EL (cell line): ENCODE measurements at regions not wholly inside any gene's neighbourhood (a gene's known extent, or its start where the extent isn't known, plus 50 kb on each side); places are given as distances from the start of the nearest gene placed in this dataset.
A peak's percentile ranks its signal among the peaks of the same experiment; 100 is the strongest.
"Not testable (repeated sequence)": the region's sequence is repeated elsewhere in the genome, so short reads cannot be mapped to it uniquely, and the experiment has no call there.

Source experiments
- DNase-seq: peaks from one replicate; pipeline ENCODE4 v3.0.0-alpha.2; 2016

GRCh38 chr9:72471096-72471495 is 50.3 kb upstream of the TMC1 start:
- DNase-seq: no peak

- no peak for DNase-seq
Observed at GRCh38 chr9:72467766-72468738, 53.4 kb upstream of the TMC1 start.

GRCh38 chr9:72465593-72465984 is 55.8 kb upstream of the TMC1 start:
- DNase-seq: no peak

DNA sequence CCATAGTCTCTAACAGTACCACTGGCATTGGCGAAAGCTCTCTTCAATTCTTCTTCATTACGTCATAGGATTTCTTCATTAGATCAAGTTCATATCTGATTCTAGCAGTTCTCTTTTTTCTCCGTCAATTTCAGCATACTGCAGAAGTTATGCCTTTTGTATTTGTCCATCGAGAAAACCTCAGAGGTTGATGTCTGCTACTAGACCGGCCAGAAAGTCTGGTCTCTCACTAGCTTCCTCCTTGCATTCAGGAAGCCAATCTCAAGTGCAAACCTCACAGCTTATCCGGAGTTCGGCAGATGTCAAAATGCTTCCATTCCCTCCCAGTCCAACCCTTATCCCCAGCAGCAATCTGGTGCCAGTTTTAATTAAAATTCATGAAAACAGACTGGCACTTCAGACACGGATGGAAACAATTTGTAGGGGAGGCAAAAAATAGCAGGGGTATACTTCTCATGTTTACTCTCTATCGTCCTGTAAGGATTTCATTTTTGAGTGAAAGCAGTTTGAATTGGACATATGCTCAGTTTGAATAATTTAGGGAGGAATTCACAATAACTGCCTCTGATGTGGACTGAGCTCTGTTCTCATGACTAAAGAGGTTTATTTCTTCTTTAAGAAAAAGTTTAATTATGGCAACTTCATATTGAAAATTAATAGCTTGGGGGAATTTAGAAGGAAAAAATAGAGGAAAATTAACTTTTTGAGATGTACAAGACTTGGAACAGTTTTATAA is 56.4 kb upstream of the TMC1 start:
- no peak for DNase-seq

DNA sequence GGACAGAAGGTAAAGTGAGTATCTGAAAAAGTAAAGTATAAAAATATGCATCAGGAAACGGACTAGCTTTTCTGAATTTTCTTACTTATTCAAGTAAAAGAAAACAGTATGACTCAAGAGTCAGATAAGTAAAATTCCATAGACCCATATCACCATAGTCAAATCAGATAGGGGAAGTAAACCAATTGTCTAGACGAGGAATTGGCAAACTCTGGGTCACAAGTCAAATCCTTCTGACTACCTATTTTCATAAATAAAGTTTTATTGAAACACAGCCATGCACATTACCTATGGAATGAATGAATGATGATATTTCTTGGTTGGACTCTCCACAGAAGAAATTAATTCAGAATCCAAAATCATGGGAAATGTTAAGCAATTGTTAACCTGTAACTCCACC is 59.1 kb upstream of the TMC1 start:
- peak; percentile 49 for DNase-seq

GRCh38 chr9:72460342-72461312 is 60.8 kb upstream of the TMC1 start:
- DNase-seq: no peak

DNA sequence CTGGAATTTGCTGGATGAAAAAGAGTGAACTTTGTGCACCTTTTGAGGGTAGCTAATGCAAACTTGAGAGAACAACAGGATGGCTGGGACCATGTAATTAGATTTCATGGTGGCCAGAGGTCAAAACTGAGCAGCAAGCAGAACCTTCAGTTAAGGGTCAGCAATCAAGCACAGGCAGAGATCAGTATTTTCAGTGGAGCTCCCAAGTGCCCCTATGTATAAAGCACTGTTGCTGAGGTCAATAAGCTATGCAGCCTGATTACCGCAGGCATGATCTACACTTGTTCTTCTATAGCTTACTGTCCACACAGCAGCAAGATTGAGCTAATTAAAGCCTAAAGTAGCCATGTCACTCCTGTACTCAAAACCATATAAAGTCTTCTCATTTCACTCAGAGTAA is 62.1 kb upstream of the TMC1 start:
- DNase-seq: no peak

DNA sequence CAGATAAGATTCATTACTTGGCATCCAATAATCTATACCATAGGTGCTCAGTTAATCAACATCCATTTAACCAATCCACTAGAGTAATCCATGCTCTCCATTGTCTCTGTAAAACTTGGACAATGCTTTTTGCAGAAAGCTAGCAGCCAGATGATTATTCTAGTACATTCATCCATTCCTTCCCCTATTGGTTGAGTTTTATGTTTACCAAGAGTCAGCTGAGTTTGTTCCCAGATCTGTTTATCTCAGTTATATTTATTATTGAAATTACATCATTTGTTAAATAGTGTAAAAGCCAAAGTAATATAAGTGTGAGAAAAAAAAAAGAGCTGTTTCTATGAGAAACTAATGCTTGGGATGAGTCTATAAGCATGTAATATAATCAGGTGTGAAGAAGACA is 63.3 kb upstream of the TMC1 start:
- DNase-seq: no peak

DNA sequence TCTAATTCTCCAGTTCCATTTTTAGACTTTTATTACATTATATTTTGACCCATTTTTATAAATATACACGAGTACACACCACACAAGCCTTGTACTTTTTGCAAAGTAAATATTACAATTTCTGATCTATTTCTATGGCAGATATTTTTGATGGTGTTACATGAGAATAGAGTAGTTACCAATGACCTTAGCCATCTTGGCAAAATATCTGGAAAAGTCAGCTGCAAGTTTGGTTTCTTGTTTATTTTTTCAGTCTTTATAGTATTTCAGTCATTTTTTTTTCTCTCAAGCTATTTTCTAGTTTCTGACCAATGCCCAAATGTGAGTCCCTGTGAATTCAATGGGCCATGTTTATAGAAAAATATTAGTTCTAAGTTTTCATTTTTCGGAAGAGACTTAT is 64.0 kb upstream of the TMC1 start:
- no peak for DNase-seq

- DNase-seq: no peak
Observed at GRCh38 chr9:72454871-72455491, 66.4 kb upstream of the TMC1 start.

GRCh38 chr9:72453797-72454196 is 67.6 kb upstream of the TMC1 start:
- no peak for DNase-seq

DNA sequence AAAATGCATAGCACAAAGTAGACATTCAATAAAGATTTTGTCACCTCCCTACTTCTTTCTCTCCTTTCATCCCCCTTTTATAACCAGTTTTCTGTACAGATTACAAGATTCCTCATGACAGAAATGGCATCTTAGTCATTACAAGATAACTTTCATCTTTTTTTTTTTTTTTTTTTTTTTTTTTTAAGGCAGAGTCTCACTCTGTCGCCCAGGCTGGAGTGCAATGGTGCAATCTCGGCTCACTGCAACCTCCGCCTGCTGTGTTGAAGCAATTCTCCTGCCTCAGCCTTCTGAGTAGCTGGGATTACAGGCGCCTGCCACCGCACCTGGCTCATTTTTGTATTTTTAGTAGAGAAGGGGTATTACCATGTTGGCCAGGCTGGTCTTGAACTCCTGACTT is 75.2 kb upstream of the TMC1 start:
- DNase-seq: not testable (repeated sequence)

- DNase-seq: peak; percentile 17
Observed at GRCh38 chr9:72445306-72445995, 76.0 kb upstream of the TMC1 start.

DNA sequence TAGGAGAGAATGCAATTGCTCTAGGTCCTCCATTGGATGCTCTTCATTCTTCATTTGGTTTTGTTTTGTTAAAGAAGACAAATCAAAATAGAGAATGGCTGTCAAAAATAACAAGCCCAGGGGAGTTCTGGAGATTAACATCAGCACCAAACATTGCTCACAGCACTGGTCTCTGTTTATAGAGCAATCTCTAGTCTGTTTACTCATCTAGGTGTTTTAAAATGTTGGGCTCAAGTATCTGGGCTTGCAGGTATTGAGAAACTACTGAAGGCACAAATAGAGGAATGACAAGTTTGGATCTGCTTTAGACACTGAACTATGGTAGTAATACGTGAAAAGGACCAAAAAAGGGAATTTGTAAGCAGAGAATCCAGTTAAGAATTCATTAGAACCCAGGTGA is 77.0 kb upstream of the TMC1 start:
- DNase-seq: no peak

DNA sequence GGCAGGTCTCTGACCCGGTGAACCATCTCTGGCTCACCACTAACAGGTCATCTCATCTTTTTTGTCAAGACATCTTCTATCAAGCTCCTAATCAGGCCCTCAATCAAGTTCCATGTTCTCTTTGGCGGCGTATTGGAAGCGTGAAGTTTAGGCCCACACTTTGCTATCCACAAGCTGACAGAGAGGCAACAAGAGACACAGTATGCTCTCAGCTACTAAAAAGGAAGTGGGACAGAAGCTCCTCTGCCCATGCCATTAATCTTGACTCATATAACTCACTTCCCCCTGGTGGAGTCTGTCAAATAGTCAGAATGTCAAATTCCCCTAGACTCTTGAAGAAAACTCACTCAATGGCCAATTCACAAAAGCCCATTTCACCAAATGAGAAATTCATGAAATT is 77.6 kb upstream of the TMC1 start:
- peak; percentile 52 for DNase-seq

DNA sequence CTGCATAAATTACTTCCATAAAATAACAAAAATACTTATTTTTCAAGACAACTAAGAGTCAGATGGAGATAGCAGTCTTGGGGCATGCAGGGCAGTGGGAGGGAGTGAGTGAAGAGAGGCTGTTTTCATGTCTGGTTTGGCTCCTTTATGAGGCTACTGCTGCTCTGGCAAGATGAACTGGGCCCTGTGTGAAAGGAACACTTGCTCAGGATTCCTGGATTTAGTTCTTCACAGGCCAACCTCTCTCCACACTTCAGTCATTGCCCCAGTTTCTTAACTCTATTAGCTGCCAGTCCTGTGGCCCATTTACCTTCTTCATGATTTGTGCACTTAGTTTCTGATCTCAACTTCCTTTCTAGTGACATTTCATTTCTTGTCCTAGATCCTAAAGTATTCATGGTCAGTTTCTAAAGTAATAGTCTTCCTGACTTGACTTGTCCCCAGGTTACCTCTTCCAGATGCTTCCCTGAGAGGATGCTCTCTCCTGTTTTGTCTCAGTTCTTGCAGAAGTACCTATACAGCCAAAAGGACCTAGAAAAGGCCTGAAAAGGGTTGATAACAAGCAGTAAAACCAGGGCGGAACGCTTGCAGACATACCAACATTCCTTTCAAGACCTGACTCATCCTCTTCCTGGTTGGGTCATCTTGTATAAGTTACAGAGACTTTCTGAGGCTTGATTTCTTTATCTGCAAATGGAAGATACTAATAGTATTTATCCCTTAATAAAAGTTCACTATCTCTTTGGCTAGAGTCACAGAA is 77.0 kb upstream of the ZFAND5 start:
- DNase-seq: peak; percentile 90

GRCh38 chr9:72440992-72441847 is 76.2 kb upstream of the ZFAND5 start:
- DNase-seq: peak; percentile 41

- DNase-seq: no peak
Observed at GRCh38 chr9:72440378-72440777, 75.4 kb upstream of the ZFAND5 start.

GRCh38 chr9:72433616-72434267 is 68.7 kb upstream of the ZFAND5 start:
- DNase-seq: peak; percentile 83
